ENCODE measurements at regions not wholly inside any gene's neighbourhood (a gene's known extent, or its start where the extent isn't known, plus 50 kb on each side); places are given as distances from the start of the nearest gene placed in this dataset.

DNA sequence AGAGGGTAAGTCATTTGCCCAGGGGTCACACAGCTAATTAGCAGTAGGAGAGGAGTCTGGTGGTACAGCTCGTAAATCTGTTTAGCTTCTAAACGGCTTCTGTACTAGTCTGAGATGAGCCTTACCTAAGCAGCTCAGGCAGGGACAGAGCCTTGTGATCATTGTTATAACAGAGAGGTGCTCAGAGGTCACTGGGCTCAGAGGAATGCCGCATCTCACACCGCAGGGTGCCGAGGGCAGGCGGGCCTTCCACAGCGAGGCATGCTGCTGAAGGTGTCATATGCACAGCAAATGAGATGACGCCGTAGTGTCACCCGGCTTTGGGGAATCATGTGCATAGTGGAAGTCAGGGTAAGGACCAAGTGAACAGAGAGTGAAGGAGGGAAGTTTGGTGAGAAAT is 305.2 kb upstream of the FMN2 start:
- H3K4me2 ChIP-seq (ENCODE audit: control insufficient read depth, extremely low read depth, insufficient read depth, low read depth, low read length): no peak overlapping the region
- DNase-seq (ENCODE audit: low read depth, low spot score): no peak
- H3K36me3 ChIP-seq (ENCODE audit: control insufficient read depth in 2 of 2, extremely low read depth in 1 of 2, insufficient read depth in 2 of 2, low read length in 2 of 2): no peaks in the 10 kb centered on the region
- no peak overlapping the region for H3K27ac ChIP-seq (ENCODE audit: control insufficient read depth, insufficient read depth, low read length)
- H3K27me3 ChIP-seq (ENCODE audit: control insufficient read depth, extremely low read depth, insufficient read depth, low read length): no peaks in the 10 kb centered on the region
- dilution Hi-C loops (cut with MboI; ENCODE audit: extremely low pct_ligation_motif_present, low sequenced_read_pairs): no loop called here
- H3K9me3 ChIP-seq (ENCODE audit: control insufficient read depth, low read depth, low read length): peaks cover 2% of the 10 kb centered on the region
- H3K9ac ChIP-seq (ENCODE audit: control insufficient read depth, extremely low read depth, insufficient read depth, low read length): no peak overlapping the region
- no peak overlapping the region for H3K4me3 ChIP-seq (ENCODE audit: control insufficient read depth in 2 of 3, extremely low read depth in 1 of 3, insufficient read depth in 2 of 3, low read depth in 1 of 3, low read length in 3 of 3)
- H4K20me1 ChIP-seq (ENCODE audit: control insufficient read depth, extremely low read depth, insufficient read depth, low read length): no peaks in the 10 kb centered on the region
- H3K79me2 ChIP-seq (ENCODE audit: control insufficient read depth, insufficient read depth, low read length): no peaks in the 10 kb centered on the region
- no peak overlapping the region for H2AFZ ChIP-seq (ENCODE audit: control insufficient read depth, low read length)
- H3K4me1 ChIP-seq (ENCODE audit: control insufficient read depth, extremely low read depth, insufficient read depth, low read length): no peaks in the 10 kb centered on the region
- TF ChIP-seq, protein P1, sequence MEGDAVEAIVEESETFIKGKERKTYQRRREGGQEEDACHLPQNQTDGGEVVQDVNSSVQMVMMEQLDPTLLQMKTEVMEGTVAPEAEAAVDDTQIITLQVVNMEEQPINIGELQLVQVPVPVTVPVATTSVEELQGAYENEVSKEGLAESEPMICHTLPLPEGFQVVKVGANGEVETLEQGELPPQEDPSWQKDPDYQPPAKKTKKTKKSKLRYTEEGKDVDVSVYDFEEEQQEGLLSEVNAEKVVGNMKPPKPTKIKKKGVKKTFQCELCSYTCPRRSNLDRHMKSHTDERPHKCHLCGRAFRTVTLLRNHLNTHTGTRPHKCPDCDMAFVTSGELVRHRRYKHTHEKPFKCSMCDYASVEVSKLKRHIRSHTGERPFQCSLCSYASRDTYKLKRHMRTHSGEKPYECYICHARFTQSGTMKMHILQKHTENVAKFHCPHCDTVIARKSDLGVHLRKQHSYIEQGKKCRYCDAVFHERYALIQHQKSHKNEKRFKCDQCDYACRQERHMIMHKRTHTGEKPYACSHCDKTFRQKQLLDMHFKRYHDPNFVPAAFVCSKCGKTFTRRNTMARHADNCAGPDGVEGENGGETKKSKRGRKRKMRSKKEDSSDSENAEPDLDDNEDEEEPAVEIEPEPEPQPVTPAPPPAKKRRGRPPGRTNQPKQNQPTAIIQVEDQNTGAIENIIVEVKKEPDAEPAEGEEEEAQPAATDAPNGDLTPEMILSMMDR (optimal IDR thresholded peaks at IDR 0.05 in 1 of 3, IDR thresholded peaks at IDR 0.05 in 1 of 3, conservative IDR thresholded peaks at IDR 0.05 in 1 of 3; ENCODE audit: extremely low read depth in 1 of 3, insufficient read depth in 2 of 3, low read length in 3 of 3): no peak
- no peak for TF ChIP-seq EZH2 (IDR thresholded peaks at IDR 0.05; ENCODE audit: low read length)
- no peak for FAIRE-seq
- H3K9me1 ChIP-seq (ENCODE audit: control insufficient read depth, extremely low read depth, insufficient read depth, low read length): no peaks in the 10 kb centered on the region

DNA sequence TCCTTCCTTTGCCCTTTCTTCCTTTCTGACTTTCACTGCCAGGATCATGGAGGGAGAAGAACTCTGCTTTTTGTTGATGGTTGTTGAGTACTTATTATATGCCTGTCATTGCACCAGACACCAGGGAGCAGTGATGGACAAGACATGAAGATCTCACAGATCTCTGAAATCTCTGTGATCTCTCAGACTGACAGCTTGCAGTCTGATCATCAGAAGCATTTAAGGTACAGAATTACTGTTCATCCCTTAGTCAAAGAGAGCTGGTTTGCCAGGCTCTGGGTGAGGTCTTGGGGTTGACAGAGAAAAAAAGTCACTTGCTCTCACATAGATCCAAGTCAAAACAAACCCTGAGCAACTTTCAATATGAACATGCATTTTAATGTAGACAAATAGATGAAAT is 299.5 kb upstream of the FMN2 start:
- no peak overlapping the region for H2AFZ ChIP-seq (ENCODE audit: control insufficient read depth, low read length)
- dilution Hi-C loops (cut with MboI; ENCODE audit: extremely low pct_ligation_motif_present, low sequenced_read_pairs): no loop called here
- H3K4me3 ChIP-seq (ENCODE audit: control insufficient read depth in 2 of 3, extremely low read depth in 1 of 3, insufficient read depth in 2 of 3, low read depth in 1 of 3, low read length in 3 of 3): no peak overlapping the region
- no peak overlapping the region for H3K4me2 ChIP-seq (ENCODE audit: control insufficient read depth, extremely low read depth, insufficient read depth, low read depth, low read length)
- H3K9me1 ChIP-seq (ENCODE audit: control insufficient read depth, extremely low read depth, insufficient read depth, low read length): no peaks in the 10 kb centered on the region
- FAIRE-seq: no peak
- TF ChIP-seq, protein P1 (optimal IDR thresholded peaks at IDR 0.05 in 1 of 3, IDR thresholded peaks at IDR 0.05 in 1 of 3, conservative IDR thresholded peaks at IDR 0.05 in 1 of 3; ENCODE audit: extremely low read depth in 1 of 3, insufficient read depth in 2 of 3, low read length in 3 of 3): no peak
- no peak for TF ChIP-seq EZH2 (IDR thresholded peaks at IDR 0.05; ENCODE audit: low read length)
- H3K9ac ChIP-seq (ENCODE audit: control insufficient read depth, extremely low read depth, insufficient read depth, low read length): no peak overlapping the region
- H3K27me3 ChIP-seq (ENCODE audit: control insufficient read depth, extremely low read depth, insufficient read depth, low read length): no peaks in the 10 kb centered on the region
- H4K20me1 ChIP-seq (ENCODE audit: control insufficient read depth, extremely low read depth, insufficient read depth, low read length): no peaks in the 10 kb centered on the region
- no peaks in the 10 kb centered on the region for H3K36me3 ChIP-seq (ENCODE audit: control insufficient read depth in 2 of 2, extremely low read depth in 1 of 2, insufficient read depth in 2 of 2, low read length in 2 of 2)
- no peaks in the 10 kb centered on the region for H3K4me1 ChIP-seq (ENCODE audit: control insufficient read depth, extremely low read depth, insufficient read depth, low read length)
- no peaks in the 10 kb centered on the region for H3K79me2 ChIP-seq (ENCODE audit: control insufficient read depth, insufficient read depth, low read length)
- H3K9me3 ChIP-seq (ENCODE audit: control insufficient read depth, low read depth, low read length): no peaks in the 10 kb centered on the region
- no peak for DNase-seq (ENCODE audit: low read depth, low spot score)
- H3K27ac ChIP-seq (ENCODE audit: control insufficient read depth, insufficient read depth, low read length): no peak overlapping the region

Measured in keratinocyte (primary cell).